Endothelial cell of umbilical vein (primary cell): ENCODE measurements at regions not wholly inside any gene's neighbourhood (a gene's known extent, or its start where the extent isn't known, plus 50 kb on each side); places are given as distances from the start of the nearest gene placed in this dataset.
A peak's percentile ranks its signal among the peaks of the same experiment; 100 is the strongest.

ENCODE experiments used
- BruUV-seq: library from RNA; stranded (reverse); fragments of 400-500 nt; replicated peaks from 2 replicates; lab custom pipeline; 2021; lab: Mats Ljungman, UMichigan
- CTCF ChIA-PET: fragments of 300-600, 350-600 bp; sonication (Branson Sonifier 250); formaldehyde crosslinking; loops from one replicate; lab custom pipeline; 2021; ENCODE audit warnings: antibody characterized with exemption, inconsistent platforms; lab: Charles Lee
- POLR2A ChIA-PET: fragments of 300-600, 350-600 bp; sonication (Branson Sonifier 250); formaldehyde crosslinking; loops from one replicate; lab custom pipeline; 2021; ENCODE audit warnings: antibody characterized with exemption, inconsistent platforms; lab: Charles Lee
- DNase-seq: peaks from one replicate; pipeline ENCODE4 v3.0.0-alpha.2; 2011; ENCODE audit warnings: low read depth, low spot score
- FAIRE-seq: peaks from 2 replicates; lab custom pipeline; 2011; peaks lifted over from hg19 to GRCh38; lab: Jason Lieb, UNC
- H2AFZ ChIP-seq: 2 replicates; pipeline ENCODE4 v1.6.0; 2012; ENCODE audit warnings: low read depth, low read length, control low read depth, inconsistent platforms
- H3K27ac ChIP-seq: 2 replicates; pipeline ENCODE4 v1.5.1; 2011; ENCODE audit warnings: low read depth, mild to moderate bottlenecking, control low read depth, low read length, moderate library complexity; ENCODE audit not compliant: insufficient read depth
- H3K27me3 ChIP-seq, 2 experiments: 2 replicates each; pipeline versions ENCODE4 v1.6.0 to v1.6.1; 2011; ENCODE audit warnings: low read length in 2 of 2, mixed read lengths in 1 of 2; ENCODE audit not compliant: control insufficient read depth in 2 of 2, insufficient read depth in 2 of 2
- H3K36me3 ChIP-seq, 2 experiments: 2 replicates in 1 of 2; 3 replicates in 1 of 2; pipeline ENCODE4 v1.5.1; 2011; ENCODE audit warnings: low read length in 2 of 2, mild to moderate bottlenecking in 1 of 2, moderate library complexity in 1 of 2; ENCODE audit not compliant: control insufficient read depth in 2 of 2, insufficient read depth in 2 of 2; ENCODE audit errors: extremely low read depth in 1 of 2
- H3K4me1 ChIP-seq: 3 replicates; pipeline ENCODE4 v1.5.1; 2011; ENCODE audit warnings: mild to moderate bottlenecking, low read length; ENCODE audit not compliant: control insufficient read depth, insufficient read depth; ENCODE audit errors: extremely low read depth
- H3K4me2 ChIP-seq: 2 replicates; pipeline ENCODE4 v1.6.1; 2011; ENCODE audit warnings: low read length, control low read depth, mixed read lengths; ENCODE audit not compliant: insufficient read depth
- H3K4me3 ChIP-seq, 3 experiments: fragments of 200-600 bp in 1 of 3; sonication (generic), shearing (Covaris generic) in 1 of 3; replicated peaks in 1 of 3; 2 replicates each; pipeline ENCODE4 v1.5.1; 2011 to 2016; ENCODE audit warnings: control low read depth in 3 of 3, low read length in 3 of 3, mild to moderate bottlenecking in 2 of 3, inconsistent platforms in 1 of 3, low read depth in 1 of 3, moderate library complexity in 1 of 3; ENCODE audit not compliant: insufficient read depth in 1 of 3
- H3K79me2 ChIP-seq: 2 replicates; pipeline ENCODE4 v1.6.0; 2012; ENCODE audit warnings: low read length, inconsistent platforms; ENCODE audit not compliant: control insufficient read depth, insufficient read depth
- H3K9ac ChIP-seq: replicated peaks from 2 replicates; pipeline ENCODE3; 2011; ENCODE audit warnings: low read length, control low read depth; ENCODE audit not compliant: insufficient read depth; ENCODE audit errors: extremely low read depth
- H3K9me1 ChIP-seq: replicated peaks from 3 replicates; pipeline ENCODE4 v1.6.0; 2011; ENCODE audit warnings: mild to moderate bottlenecking, low read length; ENCODE audit not compliant: control insufficient read depth, insufficient read depth; ENCODE audit errors: extremely low read depth
- H3K9me3 ChIP-seq: replicated peaks from 2 replicates; pipeline ENCODE4 v1.5.1; 2012; ENCODE audit warnings: low read length, inconsistent platforms; ENCODE audit not compliant: control insufficient read depth, insufficient read depth
- H4K20me1 ChIP-seq: replicated peaks from 2 replicates; pipeline ENCODE3; 2011; ENCODE audit warnings: mild to moderate bottlenecking, low read length; ENCODE audit not compliant: control insufficient read depth, insufficient read depth; ENCODE audit errors: extremely low read depth
- CTCF ChIP-seq, 2 donors: IDR thresholded peaks; 1 replicate in 1 of 2; 2 replicates in 1 of 2; pipeline ENCODE4 v1.5.1; 2011; ENCODE audit warnings: low read length in 2 of 2, mild to moderate bottlenecking in 2 of 2, moderate library complexity in 2 of 2, control low read depth in 1 of 2, inconsistent platforms in 1 of 2, low read depth in 1 of 2; ENCODE audit not compliant: insufficient read depth in 1 of 2; ENCODE audit errors: extremely low read depth in 1 of 2
- EZH2 ChIP-seq: IDR thresholded peaks from 2 replicates; pipeline ENCODE4 v1.6.1; 2012; ENCODE audit warnings: borderline replicate concordance, low read depth, mild to moderate bottlenecking, moderate library complexity, low read length, inconsistent platforms; ENCODE audit not compliant: severe bottlenecking
- FOS ChIP-seq: IDR thresholded peaks from 2 replicates; pipeline ENCODE4 v1.6.1; 2011; ENCODE audit warnings: mild to moderate bottlenecking, low read length, moderate library complexity, borderline replicate concordance; ENCODE audit not compliant: insufficient read depth
- GATA2 ChIP-seq: IDR thresholded peaks from 2 replicates; pipeline ENCODE4 v1.7.0; 2011; ENCODE audit warnings: low read depth, mild to moderate bottlenecking, moderate library complexity, mixed read lengths, low read length; ENCODE audit not compliant: insufficient read length, insufficient read depth
- JUN ChIP-seq: IDR thresholded peaks from 2 replicates; pipeline ENCODE4 v1.6.1; 2011; ENCODE audit warnings: borderline replicate concordance, low read depth; ENCODE audit not compliant: insufficient read length, insufficient read depth
- MAX ChIP-seq: IDR thresholded peaks from 2 replicates; pipeline ENCODE4 v1.6.1; 2011; ENCODE audit not compliant: insufficient read depth, insufficient read length
- MYC ChIP-seq: IDR thresholded peaks from one replicate; pipeline ENCODE4 v1.6.1; 2011; ENCODE audit warnings: mild to moderate bottlenecking, low read depth, low read length
- POLR2A ChIP-seq: IDR thresholded peaks from 2 replicates; pipeline ENCODE4 v1.6.1; 2012; ENCODE audit warnings: low read depth, mild to moderate bottlenecking, control low read depth, low read length
- POLR2AphosphoS5 ChIP-seq: IDR thresholded peaks from 2 replicates; pipeline ENCODE4 v1.6.1; 2012; ENCODE audit warnings: low read depth, mild to moderate bottlenecking, control low read depth, low read length, moderate library complexity; ENCODE audit not compliant: insufficient read depth
- dilution Hi-C: fragments of 300-500 bp; cut with MboI; formaldehyde crosslinking; loops from one replicate; pipeline ENCODE4 v1.15.0; 2019; ENCODE audit warnings: low sequenced_read_pairs; ENCODE audit not compliant: extremely low pct_ligation_motif_present
- intact Hi-C: fragments of 100-400 bp; cut with micrococcal nuclease; formaldehyde crosslinking; loops from one replicate; pipeline ENCODE4 v1.10.0; 2022

GRCh38 chr6:152905551-152906299 is 77.1 kb downstream of the FBXO5 start:
- peak overlapping the region; percentile 25 for H3K4me2 ChIP-seq
- intact Hi-C loops (loop anchor here (2.0 kb wide), 1 partner anchor 43 kb away; no protein-coding TSS in a partner anchor), dilution Hi-C loops (no loop called here)
- ChIA-PET CTCF (interaction anchor here (1.2 to 1.5 kb wide), 2 partner anchors 9 to 42 kb away, joined by 3 to 5 read pairs; no protein-coding TSS in a partner anchor), POLR2A (no interaction called here)
- H3K4me1 ChIP-seq, result peaks cover 11% of the 10 kb centered on the region
- no peaks in the 10 kb centered on the region for H3K27me3 ChIP-seq
- DNase-seq (peak; percentile 93), FAIRE-seq (peak; percentile 83)
- no peak overlapping the region for H3K9ac ChIP-seq
- no peak overlapping the region for H3K4me3 ChIP-seq
- BruUV-seq, result no TSS peak
- H3K36me3 ChIP-seq, result no peaks in the 10 kb centered on the region
- no peaks in the 10 kb centered on the region for H3K9me3 ChIP-seq
- no peaks in the 10 kb centered on the region for H4K20me1 ChIP-seq
- no peak overlapping the region for H3K27ac ChIP-seq
- no peaks in the 10 kb centered on the region for H3K9me1 ChIP-seq
- no peak overlapping the region for H2AFZ ChIP-seq
- H3K79me2 ChIP-seq, result no peaks in the 10 kb centered on the region
- peak; percentile 20 for TF ChIP-seq POLR2A
- TF ChIP-seq JUN, result no peak
- no peak for TF ChIP-seq FOS
- TF ChIP-seq MYC, result no peak
- TF ChIP-seq CTCF (IDR thresholded peaks at IDR 0.05; ENCODE audit: extremely low read depth in 1 of 2, insufficient read depth in 1 of 2, low read depth in 1 of 2, low read length in 2 of 2), result no peak
- TF ChIP-seq POLR2AphosphoS5, result no peak
- TF ChIP-seq MAX, result no peak
- TF ChIP-seq EZH2, result no peak
- TF ChIP-seq GATA2, result peak; percentile 53
